ENCODE measurements at regions not wholly inside any gene's neighbourhood (a gene's known extent, or its start where the extent isn't known, plus 50 kb on each side); places are given as distances from the start of the nearest gene placed in this dataset.

DNA sequence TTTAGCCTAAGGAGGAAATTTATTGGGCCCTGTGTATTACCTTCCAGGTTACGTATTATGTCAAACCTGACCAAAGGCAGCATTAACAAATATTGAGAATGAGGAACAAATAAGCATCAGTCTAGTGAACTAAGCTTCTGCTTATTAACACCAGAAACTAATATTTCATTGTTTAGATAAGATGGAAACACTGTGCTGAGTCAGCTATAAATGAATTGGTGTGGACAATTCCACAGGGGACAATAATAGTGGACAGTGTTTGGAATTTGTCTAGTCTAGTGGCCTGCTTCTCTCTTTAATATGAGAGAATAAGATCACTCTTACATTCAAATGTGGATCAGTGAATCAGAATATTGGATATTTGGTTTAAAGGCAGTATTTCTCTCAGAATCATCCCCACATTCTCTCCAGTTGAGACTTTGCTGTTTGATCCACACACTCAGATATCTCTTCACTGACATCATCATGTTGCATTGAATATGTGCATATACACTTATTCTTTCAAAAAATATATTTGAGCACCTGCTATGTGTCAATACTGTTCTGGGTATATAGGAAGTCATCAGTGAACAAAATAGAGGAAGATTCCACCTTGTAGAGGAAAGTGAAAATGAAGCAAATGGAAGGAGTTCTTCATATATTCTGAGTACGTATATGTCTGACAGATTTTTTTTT lies 136.3 kb downstream of the DIO2 start:
- H3K27ac ChIP-seq, result no peak overlapping the region
- TF ChIP-seq, protein P1, sequence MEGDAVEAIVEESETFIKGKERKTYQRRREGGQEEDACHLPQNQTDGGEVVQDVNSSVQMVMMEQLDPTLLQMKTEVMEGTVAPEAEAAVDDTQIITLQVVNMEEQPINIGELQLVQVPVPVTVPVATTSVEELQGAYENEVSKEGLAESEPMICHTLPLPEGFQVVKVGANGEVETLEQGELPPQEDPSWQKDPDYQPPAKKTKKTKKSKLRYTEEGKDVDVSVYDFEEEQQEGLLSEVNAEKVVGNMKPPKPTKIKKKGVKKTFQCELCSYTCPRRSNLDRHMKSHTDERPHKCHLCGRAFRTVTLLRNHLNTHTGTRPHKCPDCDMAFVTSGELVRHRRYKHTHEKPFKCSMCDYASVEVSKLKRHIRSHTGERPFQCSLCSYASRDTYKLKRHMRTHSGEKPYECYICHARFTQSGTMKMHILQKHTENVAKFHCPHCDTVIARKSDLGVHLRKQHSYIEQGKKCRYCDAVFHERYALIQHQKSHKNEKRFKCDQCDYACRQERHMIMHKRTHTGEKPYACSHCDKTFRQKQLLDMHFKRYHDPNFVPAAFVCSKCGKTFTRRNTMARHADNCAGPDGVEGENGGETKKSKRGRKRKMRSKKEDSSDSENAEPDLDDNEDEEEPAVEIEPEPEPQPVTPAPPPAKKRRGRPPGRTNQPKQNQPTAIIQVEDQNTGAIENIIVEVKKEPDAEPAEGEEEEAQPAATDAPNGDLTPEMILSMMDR (IDR thresholded peaks at IDR 0.05), result no peak
- H3K4me3 ChIP-seq, result no peak overlapping the region
- DNase-seq (ENCODE audit: low spot score), result no peak

- no peak overlapping the region for H3K27ac ChIP-seq
- TF ChIP-seq, protein P1 (IDR thresholded peaks at IDR 0.05), result no peak
- no peak overlapping the region for H3K4me3 ChIP-seq
- DNase-seq (ENCODE audit: low spot score), result no peak
Observed at GRCh38 chr14:80059041-80059440, 152.3 kb downstream of the DIO2 start.

GRCh38 chr14:80056497-80056801 lies 154.9 kb downstream of the DIO2 start:
- DNase-seq (ENCODE audit: low spot score), result no peak
- Histone ChIP-seq H3K27ac (no peak overlapping the region), H3K4me3 (no peak overlapping the region)
- TF ChIP-seq, protein P1 (IDR thresholded peaks at IDR 0.05), result no peak

- H3K4me3 ChIP-seq, result peak overlapping the region; percentile 37
- TF ChIP-seq, protein P1 (IDR thresholded peaks at IDR 0.05), result peak; percentile 38
- DNase-seq (ENCODE audit: low spot score), result no peak
- H3K27ac ChIP-seq, result no peak overlapping the region
Observed at GRCh38 chr14:80055667-80056496, 155.4 kb downstream of the DIO2 start.

DNA sequence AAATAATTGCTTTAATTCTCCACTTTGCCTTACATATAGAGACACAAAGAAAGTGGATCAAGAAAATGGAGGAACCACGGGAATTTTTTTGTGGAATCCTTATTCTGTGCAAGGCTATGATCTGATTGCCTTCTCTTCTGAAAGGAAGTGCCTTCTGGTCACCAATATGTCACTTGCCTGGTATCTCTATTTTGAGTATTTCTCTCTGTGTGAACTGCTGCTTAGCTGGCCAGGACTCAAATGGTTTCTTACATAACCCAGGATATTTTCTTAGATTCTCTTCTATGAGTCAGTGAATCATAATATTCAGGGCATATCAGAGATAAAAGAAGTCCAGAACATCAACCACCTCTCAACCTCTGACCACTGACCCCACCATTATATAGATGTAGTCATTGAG lies 156.1 kb downstream of the DIO2 start:
- no peak for DNase-seq (ENCODE audit: low spot score)
- Histone ChIP-seq H3K4me3 (no peak overlapping the region), H3K27ac (no peak overlapping the region)
- TF ChIP-seq, protein P1 (IDR thresholded peaks at IDR 0.05), result no peak

GRCh38 chr14:80054020-80054419 lies 157.3 kb downstream of the DIO2 start:
- Histone ChIP-seq H3K27ac (no peak overlapping the region), H3K4me3 (no peak overlapping the region)
- TF ChIP-seq, protein P1 (IDR thresholded peaks at IDR 0.05), result no peak
- no peak for DNase-seq (ENCODE audit: low spot score)

- no peak for DNase-seq (ENCODE audit: low spot score)
- no peak overlapping the region for H3K27ac ChIP-seq
- TF ChIP-seq, protein P1 (IDR thresholded peaks at IDR 0.05), result no peak
- no peak overlapping the region for H3K4me3 ChIP-seq
Observed at GRCh38 chr14:80049055-80049454, 162.2 kb downstream of the DIO2 start.

Data from coronary artery (tissue), 2 donors.